ENCODE measurements at regions not wholly inside any gene's neighbourhood (a gene's known extent, or its start where the extent isn't known, plus 50 kb on each side); places are given as distances from the start of the nearest gene placed in this dataset.

GRCh38 chr3:18501679-18502343, 76.7 kb upstream of the SATB1 start:
- TF ChIP-seq CTCF (IDR thresholded peaks at IDR 0.05) (no peak), POLR2AphosphoS5 (IDR thresholded peaks at IDR 0.05) (no peak)

All from suprapubic skin (tissue), 3 donors.